ENCODE measurements at regions not wholly inside any gene's neighbourhood (a gene's known extent, or its start where the extent isn't known, plus 50 kb on each side); places are given as distances from the start of the nearest gene placed in this dataset.

GRCh38 chr14:35197015-35197414 is 74.7 kb downstream of the PRORP start:
- Histone ChIP-seq H3K27ac (no peak overlapping the region), H3K9me3 (no peaks in the 10 kb centered on the region), H3K4me1 (no peaks in the 10 kb centered on the region), H3K36me3 (no peaks in the 10 kb centered on the region), H3K27me3 (no peaks in the 10 kb centered on the region), H3K4me3 (no peak overlapping the region)
- intact Hi-C loops (cut with DNase I), result no loop called here
- DNase-seq (ENCODE audit: low spot score in 2 of 2), result no peak
- no peak for TF ChIP-seq CTCF (IDR thresholded peaks at IDR 0.05)

GRCh38 chr14:35201066-35201465 is 78.7 kb downstream of the PRORP start:
- no peak for TF ChIP-seq CTCF (IDR thresholded peaks at IDR 0.05)
- DNase-seq (ENCODE audit: low spot score in 2 of 2), result no peak
- H3K27ac ChIP-seq, result no peak overlapping the region
- H3K4me3 ChIP-seq, result no peak overlapping the region
- no peaks in the 10 kb centered on the region for H3K27me3 ChIP-seq
- no peaks in the 10 kb centered on the region for H3K9me3 ChIP-seq
- no peaks in the 10 kb centered on the region for H3K4me1 ChIP-seq
- H3K36me3 ChIP-seq, result no peaks in the 10 kb centered on the region
- intact Hi-C loops (cut with DNase I), result no loop called here

- Histone ChIP-seq H3K27me3 (no peaks in the 10 kb centered on the region), H3K36me3 (no peaks in the 10 kb centered on the region), H3K4me1 (no peaks in the 10 kb centered on the region), H3K9me3 (no peaks in the 10 kb centered on the region), H3K4me3 (no peak overlapping the region), H3K27ac (no peak overlapping the region)
- no peak for TF ChIP-seq CTCF (IDR thresholded peaks at IDR 0.05)
- intact Hi-C loops (cut with DNase I), result no loop called here
- DNase-seq (ENCODE audit: low spot score in 2 of 2), result no peak
Measured at GRCh38 chr14:35202195-35202594, 79.8 kb downstream of the PRORP start.

- Histone ChIP-seq H3K27ac (no peak overlapping the region), H3K4me3 (no peak overlapping the region), H3K4me1 (no peaks in the 10 kb centered on the region), H3K9me3 (no peaks in the 10 kb centered on the region), H3K36me3 (no peaks in the 10 kb centered on the region), H3K27me3 (no peaks in the 10 kb centered on the region)
- intact Hi-C loops (cut with DNase I), result no loop called here
- TF ChIP-seq CTCF (IDR thresholded peaks at IDR 0.05), result no peak
- DNase-seq (ENCODE audit: low spot score in 2 of 2), result no peak
Measured at GRCh38 chr14:35205737-35206136, 83.4 kb downstream of the PRORP start.

- Histone ChIP-seq H3K4me1 (no peaks in the 10 kb centered on the region), H3K4me3 (no peak overlapping the region), H3K36me3 (no peaks in the 10 kb centered on the region), H3K9me3 (no peaks in the 10 kb centered on the region), H3K27ac (no peak overlapping the region), H3K27me3 (no peaks in the 10 kb centered on the region)
- intact Hi-C loops (cut with DNase I), result no loop called here
- no peak for DNase-seq (ENCODE audit: low spot score in 2 of 2)
- TF ChIP-seq CTCF (IDR thresholded peaks at IDR 0.05), result no peak
Measured at GRCh38 chr14:35211067-35211466, 81.1 kb upstream of the PSMA6 start.

- no peak overlapping the region for H3K27ac ChIP-seq
- intact Hi-C loops (cut with DNase I), result no loop called here
- TF ChIP-seq CTCF (IDR thresholded peaks at IDR 0.05), result no peak
- no peak for DNase-seq (ENCODE audit: low spot score in 2 of 2)
- H3K9me3 ChIP-seq, result no peaks in the 10 kb centered on the region
- H3K27me3 ChIP-seq, result no peaks in the 10 kb centered on the region
- H3K36me3 ChIP-seq, result no peaks in the 10 kb centered on the region
- no peaks in the 10 kb centered on the region for H3K4me1 ChIP-seq
- H3K4me3 ChIP-seq, result no peak overlapping the region
Measured at GRCh38 chr14:35212471-35213142, 79.6 kb upstream of the PSMA6 start.

All from ascending aorta (tissue), 2 donors.